Keratinocyte (primary cell): ENCODE measurements at regions not wholly inside any gene's neighbourhood (a gene's known extent, or its start where the extent isn't known, plus 50 kb on each side); places are given as distances from the start of the nearest gene placed in this dataset.

Experiments used
- DNase-seq: peaks from one replicate; pipeline ENCODE4 v3.0.0-alpha.2; 2011; ENCODE audit warnings: low read depth, missing footprints, low spot score
- FAIRE-seq: peaks from 2 replicates; lab custom pipeline; 2011; peaks lifted over from hg19 to GRCh38; lab: Jason Lieb, UNC
- H2AFZ ChIP-seq: 2 replicates; pipeline ENCODE4 v1.6.0; 2012; ENCODE audit warnings: low read length, control low read depth, inconsistent platforms; ENCODE audit not compliant: control insufficient read depth
- H3K27ac ChIP-seq: 2 replicates; pipeline ENCODE4 v1.5.1; 2011; ENCODE audit warnings: low read length; ENCODE audit not compliant: control insufficient read depth, insufficient read depth
- H3K27me3 ChIP-seq: 3 replicates; pipeline ENCODE4 v1.6.0; 2011; ENCODE audit warnings: low read length; ENCODE audit not compliant: control insufficient read depth, insufficient read depth; ENCODE audit errors: extremely low read depth
- H3K36me3 ChIP-seq, 2 experiments: 2 replicates in 1 of 2; 3 replicates in 1 of 2; pipeline ENCODE4 v1.5.1; 2011; ENCODE audit warnings: low read length in 2 of 2, mild to moderate bottlenecking in 1 of 2; ENCODE audit not compliant: control insufficient read depth in 2 of 2, insufficient read depth in 2 of 2; ENCODE audit errors: extremely low read depth in 1 of 2
- H3K4me1 ChIP-seq: 3 replicates; pipeline ENCODE4 v1.5.1; 2011; ENCODE audit warnings: low read length; ENCODE audit not compliant: control insufficient read depth, insufficient read depth; ENCODE audit errors: extremely low read depth
- H3K4me2 ChIP-seq: 3 replicates; pipeline ENCODE4 v1.6.0; 2011; ENCODE audit warnings: low read depth, low read length; ENCODE audit not compliant: control insufficient read depth, insufficient read depth; ENCODE audit errors: extremely low read depth
- H3K4me3 ChIP-seq, 3 experiments: fragments of 200-600 bp in 1 of 3; sonication (generic) in 1 of 3; 2 replicates in 2 of 3; 3 replicates in 1 of 3; pipeline ENCODE4 v1.5.1; 2011 to 2016; ENCODE audit warnings: low read length in 3 of 3, mild to moderate bottlenecking in 3 of 3, control low read depth in 2 of 3, inconsistent platforms in 1 of 3, low read depth in 1 of 3, mixed read lengths in 1 of 3, mixed run types in 1 of 3, moderate library complexity in 1 of 3; ENCODE audit not compliant: control insufficient read depth in 2 of 3, insufficient read depth in 2 of 3; ENCODE audit errors: extremely low read depth in 1 of 3
- H3K79me2 ChIP-seq: 2 replicates; pipeline ENCODE4 v1.6.0; 2012; ENCODE audit warnings: low read length; ENCODE audit not compliant: control insufficient read depth, insufficient read depth
- H3K9ac ChIP-seq: 3 replicates; pipeline ENCODE4 v1.6.0; 2011; ENCODE audit warnings: low read length; ENCODE audit not compliant: control insufficient read depth, insufficient read depth; ENCODE audit errors: extremely low read depth
- H3K9me1 ChIP-seq: 3 replicates; pipeline ENCODE4 v1.6.0; 2011; ENCODE audit warnings: low read length; ENCODE audit not compliant: control insufficient read depth, insufficient read depth; ENCODE audit errors: extremely low read depth
- H3K9me3 ChIP-seq: 2 replicates; pipeline ENCODE4 v1.5.1; 2012; ENCODE audit warnings: low read depth, low read length; ENCODE audit not compliant: control insufficient read depth
- H4K20me1 ChIP-seq: 3 replicates; pipeline ENCODE4 v1.6.0; 2011; ENCODE audit warnings: low read length; ENCODE audit not compliant: control insufficient read depth, insufficient read depth; ENCODE audit errors: extremely low read depth
- EZH2 ChIP-seq: IDR thresholded peaks from one replicate; pipeline ENCODE4 v1.6.1; 2012; ENCODE audit warnings: inconsistent platforms, mild to moderate bottlenecking, low read length, moderate library complexity
- dilution Hi-C: fragments of 300-500 bp; cut with MboI; formaldehyde crosslinking; loops from one replicate; pipeline ENCODE4 v1.7.0; 2020; ENCODE audit warnings: low sequenced_read_pairs; ENCODE audit not compliant: extremely low pct_ligation_motif_present
- TF ChIP-seq, protein P1 (sequence below), 3 experiments: IDR thresholded peaks in 1 of 3; conservative IDR thresholded peaks in 1 of 3; optimal IDR thresholded peaks in 1 of 3; 2 replicates in 2 of 3; 3 replicates in 1 of 3; pipeline versions ENCODE3 to v1.5.1; 2011; ENCODE audit warnings: low read length in 3 of 3, mild to moderate bottlenecking in 3 of 3, moderate library complexity in 2 of 3, control low read depth in 1 of 3, inconsistent platforms in 1 of 3; ENCODE audit not compliant: insufficient read depth in 2 of 3; ENCODE audit errors: extremely low read depth in 1 of 3

DNA sequence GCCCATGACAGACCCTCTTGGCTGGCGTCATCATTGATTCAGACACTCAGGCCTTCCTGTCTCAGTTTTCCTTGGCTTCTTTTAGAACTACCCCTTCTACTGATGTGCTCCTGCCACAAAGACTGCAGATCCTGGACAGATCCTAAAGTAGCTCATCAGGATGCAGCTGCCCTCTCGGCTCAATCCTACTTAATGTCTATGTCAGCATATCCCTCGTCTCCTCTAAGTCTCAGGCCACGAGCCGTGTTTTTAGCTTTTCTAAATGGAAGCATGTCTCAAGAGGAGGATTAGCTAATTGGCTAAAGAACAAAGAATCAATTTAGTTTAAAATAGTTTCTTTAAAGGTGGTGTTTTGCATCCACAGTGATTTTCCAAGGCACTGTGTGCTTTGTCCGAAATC lies 447.7 kb downstream of the STIM2 start:
- H3K79me2 ChIP-seq, result no peaks in the 10 kb centered on the region
- no peaks in the 10 kb centered on the region for H3K9me1 ChIP-seq
- H3K9ac ChIP-seq, result no peak overlapping the region
- H2AFZ ChIP-seq, result no peak overlapping the region
- H3K4me3 ChIP-seq, result no peak overlapping the region
- H3K4me1 ChIP-seq, result no peaks in the 10 kb centered on the region
- H4K20me1 ChIP-seq, result no peaks in the 10 kb centered on the region
- no peak overlapping the region for H3K27ac ChIP-seq
- H3K27me3 ChIP-seq, result no peaks in the 10 kb centered on the region
- H3K9me3 ChIP-seq, result no peaks in the 10 kb centered on the region
- H3K36me3 ChIP-seq, result no peaks in the 10 kb centered on the region
- dilution Hi-C loops, result no loop called here
- no peak for DNase-seq
- no peak overlapping the region for H3K4me2 ChIP-seq
- TF ChIP-seq, protein P1, sequence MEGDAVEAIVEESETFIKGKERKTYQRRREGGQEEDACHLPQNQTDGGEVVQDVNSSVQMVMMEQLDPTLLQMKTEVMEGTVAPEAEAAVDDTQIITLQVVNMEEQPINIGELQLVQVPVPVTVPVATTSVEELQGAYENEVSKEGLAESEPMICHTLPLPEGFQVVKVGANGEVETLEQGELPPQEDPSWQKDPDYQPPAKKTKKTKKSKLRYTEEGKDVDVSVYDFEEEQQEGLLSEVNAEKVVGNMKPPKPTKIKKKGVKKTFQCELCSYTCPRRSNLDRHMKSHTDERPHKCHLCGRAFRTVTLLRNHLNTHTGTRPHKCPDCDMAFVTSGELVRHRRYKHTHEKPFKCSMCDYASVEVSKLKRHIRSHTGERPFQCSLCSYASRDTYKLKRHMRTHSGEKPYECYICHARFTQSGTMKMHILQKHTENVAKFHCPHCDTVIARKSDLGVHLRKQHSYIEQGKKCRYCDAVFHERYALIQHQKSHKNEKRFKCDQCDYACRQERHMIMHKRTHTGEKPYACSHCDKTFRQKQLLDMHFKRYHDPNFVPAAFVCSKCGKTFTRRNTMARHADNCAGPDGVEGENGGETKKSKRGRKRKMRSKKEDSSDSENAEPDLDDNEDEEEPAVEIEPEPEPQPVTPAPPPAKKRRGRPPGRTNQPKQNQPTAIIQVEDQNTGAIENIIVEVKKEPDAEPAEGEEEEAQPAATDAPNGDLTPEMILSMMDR (optimal IDR thresholded peaks at IDR 0.05 in 1 of 3, IDR thresholded peaks at IDR 0.05 in 1 of 3, conservative IDR thresholded peaks at IDR 0.05 in 1 of 3; ENCODE audit: extremely low read depth in 1 of 3, insufficient read depth in 2 of 3, low read length in 3 of 3), result no peak
- no peak for TF ChIP-seq EZH2
- FAIRE-seq, result no peak

DNA sequence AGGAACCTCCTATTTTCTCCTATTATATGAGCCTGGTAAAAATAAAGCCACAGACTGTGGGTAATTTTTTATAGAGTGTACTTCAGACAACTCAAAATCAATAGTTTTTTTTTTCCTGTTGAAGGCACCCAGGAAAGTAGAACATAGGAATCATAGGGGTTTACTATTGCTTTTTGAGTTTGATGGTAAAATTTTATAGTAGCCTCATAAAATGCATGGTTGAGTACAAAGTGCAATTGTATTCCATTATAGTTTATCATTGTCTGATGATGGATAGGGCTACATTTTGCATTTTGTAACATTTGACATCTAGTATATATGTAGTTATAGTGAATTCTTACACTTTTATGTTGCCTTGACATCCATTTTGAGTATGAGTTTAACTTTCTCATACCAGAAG lies 455.0 kb downstream of the STIM2 start:
- Histone ChIP-seq H3K79me2 (no peaks in the 10 kb centered on the region), H3K4me3 (no peak overlapping the region), H2AFZ (no peak overlapping the region), H3K27ac (no peak overlapping the region), H3K9ac (no peak overlapping the region), H3K4me1 (no peaks in the 10 kb centered on the region), H3K27me3 (no peaks in the 10 kb centered on the region), H3K9me1 (no peaks in the 10 kb centered on the region), H3K9me3 (no peaks in the 10 kb centered on the region), H3K4me2 (no peak overlapping the region), H3K36me3 (no peaks in the 10 kb centered on the region), H4K20me1 (no peaks in the 10 kb centered on the region)
- no peak for FAIRE-seq
- TF ChIP-seq, protein P1 (optimal IDR thresholded peaks at IDR 0.05 in 1 of 3, IDR thresholded peaks at IDR 0.05 in 1 of 3, conservative IDR thresholded peaks at IDR 0.05 in 1 of 3; ENCODE audit: extremely low read depth in 1 of 3, insufficient read depth in 2 of 3, low read length in 3 of 3), result no peak
- TF ChIP-seq EZH2, result no peak
- DNase-seq, result no peak
- dilution Hi-C loops, result no loop called here
